KOPT-K1 (cell line): ENCODE measurements at regions not wholly inside any gene's neighbourhood (a gene's known extent, or its start where the extent isn't known, plus 50 kb on each side); places are given as distances from the start of the nearest gene placed in this dataset.

Experiments
- H3K27ac ChIP-seq: fragments of 200-600 bp; sonication (generic); 2 replicates; pipeline ENCODE4 v1.5.1; 2016; ENCODE audit warnings: antibody characterized with exemption, mild to moderate bottlenecking, low read depth, low read length; ENCODE audit not compliant: poor library complexity, severe bottlenecking
- H3K36me3 ChIP-seq: fragments of 200-600 bp; sonication (generic); 2 replicates; pipeline ENCODE4 v1.5.1; 2017; ENCODE audit warnings: antibody characterized with exemption, mild to moderate bottlenecking, low read length, moderate library complexity; ENCODE audit not compliant: insufficient read depth
- H3K9me3 ChIP-seq: fragments of 200-600 bp; sonication (generic); 2 replicates; pipeline ENCODE4 v1.5.1; 2017; ENCODE audit warnings: antibody characterized with exemption, low read length, mild to moderate bottlenecking; ENCODE audit not compliant: insufficient read depth, poor library complexity, severe bottlenecking

DNA sequence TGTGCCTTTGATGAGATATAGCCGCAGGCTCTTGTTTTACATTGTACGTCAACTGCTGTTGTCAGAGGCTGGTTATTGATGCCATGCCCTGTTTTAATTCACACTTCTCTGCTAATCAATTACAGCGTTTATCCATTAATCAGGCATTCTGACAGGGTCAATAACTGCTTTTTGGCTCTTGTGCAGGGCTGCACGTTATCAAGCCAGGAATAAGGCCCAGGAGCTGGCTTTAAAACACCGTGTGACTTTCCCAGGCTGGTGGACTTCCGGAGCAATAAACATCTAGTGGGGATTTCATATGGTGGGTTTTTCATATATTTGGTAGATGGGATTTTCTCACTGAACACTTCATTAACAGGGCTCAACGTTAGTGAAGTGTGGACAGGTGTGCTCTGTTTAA lies 221.7 kb downstream of the TM9SF2 start:
- no peaks in the 10 kb centered on the region for H3K9me3 ChIP-seq
- no peak overlapping the region for H3K27ac ChIP-seq
- H3K36me3 ChIP-seq: no peaks in the 10 kb centered on the region

DNA sequence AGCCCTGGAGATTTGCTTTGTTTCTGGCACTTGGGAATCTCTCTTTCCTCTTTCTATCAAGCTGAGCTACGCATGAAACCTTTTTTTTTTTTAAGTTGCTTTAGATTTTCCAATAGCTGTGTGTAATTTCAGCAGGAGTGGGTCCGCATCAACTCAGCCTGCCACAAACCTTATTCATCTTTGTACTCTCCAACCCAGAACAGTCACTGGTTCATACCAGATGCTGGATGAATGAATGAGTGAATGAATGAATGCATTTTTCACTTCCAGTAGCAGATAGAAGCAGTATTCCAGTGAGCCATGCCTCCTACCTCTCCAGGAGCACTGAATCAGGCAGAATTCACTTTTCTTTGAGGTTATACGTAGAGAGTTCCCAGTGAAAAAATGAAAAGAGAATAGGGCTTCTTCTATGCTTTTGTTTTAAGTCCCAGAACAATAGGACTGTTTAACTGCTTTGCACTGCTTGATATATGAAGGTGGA lies 221.1 kb downstream of the TM9SF2 start:
- no peak overlapping the region for H3K27ac ChIP-seq
- no peaks in the 10 kb centered on the region for H3K9me3 ChIP-seq
- H3K36me3 ChIP-seq: no peaks in the 10 kb centered on the region

DNA sequence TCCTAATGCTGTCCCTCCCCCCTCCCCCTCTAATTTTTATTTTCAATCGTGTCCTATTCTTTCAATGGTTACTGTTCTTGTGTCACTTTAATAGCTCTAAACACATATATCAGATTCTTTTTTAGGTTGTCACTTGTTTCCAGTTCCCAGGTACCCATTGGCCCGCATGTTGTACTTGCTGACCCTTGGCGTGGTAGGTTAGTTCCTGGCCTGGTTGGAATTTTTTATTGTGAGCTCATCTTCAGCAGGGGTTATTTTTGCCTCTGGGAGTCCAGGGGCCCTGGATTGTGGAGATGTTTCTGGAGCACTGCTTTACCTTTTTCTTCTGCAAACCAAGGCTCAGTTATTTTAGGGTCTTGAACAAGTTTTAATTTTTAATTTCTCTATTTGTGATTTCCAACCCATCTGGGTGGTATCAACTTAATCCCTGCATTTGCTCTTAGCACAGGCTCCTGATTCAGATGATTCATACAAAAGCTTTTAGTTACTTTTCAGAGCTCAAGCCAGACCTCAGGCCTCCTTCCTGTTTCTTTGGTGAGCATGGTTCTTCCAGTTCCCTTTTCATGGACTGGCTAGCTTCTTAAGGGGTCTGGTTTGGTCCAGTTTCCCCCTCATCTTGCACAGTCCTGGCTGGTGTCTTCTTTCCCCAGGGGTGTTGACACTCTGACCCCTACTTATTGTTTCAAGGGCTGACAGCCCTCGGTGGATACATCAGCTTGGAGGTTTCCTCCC lies 220.5 kb downstream of the TM9SF2 start:
- Histone ChIP-seq H3K27ac (no peak overlapping the region), H3K36me3 (no peaks in the 10 kb centered on the region)

DNA sequence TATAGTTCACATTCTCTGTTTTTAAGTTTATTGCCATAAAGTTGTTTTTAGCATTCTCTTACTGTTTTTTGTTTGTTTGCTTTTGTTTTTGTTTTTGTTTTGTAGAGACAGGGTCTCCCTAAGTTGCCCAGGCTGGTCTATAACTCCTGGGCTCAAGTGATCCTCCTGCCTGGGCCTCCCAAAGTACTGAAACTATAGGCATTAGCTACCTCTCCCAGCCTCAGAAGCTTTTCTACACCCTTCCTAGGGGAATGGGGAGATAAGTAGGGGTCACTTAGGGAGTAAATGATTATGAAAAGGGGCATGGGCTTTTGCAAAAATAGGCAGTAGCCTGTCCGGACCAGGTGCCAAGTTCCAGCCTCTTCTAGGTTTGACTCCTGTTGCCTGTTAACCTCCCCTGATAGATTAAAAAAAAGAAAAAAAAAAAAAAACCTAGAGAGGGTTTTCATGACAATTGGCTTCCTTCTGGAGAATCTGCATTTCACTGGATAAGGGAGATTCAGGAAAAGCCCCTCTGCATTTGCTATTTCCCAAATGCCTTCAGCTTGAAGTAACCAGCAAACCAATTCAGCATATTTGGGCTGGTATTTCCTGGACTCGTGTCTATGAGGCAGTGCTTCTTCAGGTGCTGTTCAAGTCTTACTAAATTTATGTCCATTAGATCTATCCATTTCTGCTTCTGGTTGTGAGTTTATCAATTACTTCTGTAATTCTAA lies 216.8 kb downstream of the TM9SF2 start:
- Histone ChIP-seq H3K27ac (no peak overlapping the region), H3K9me3 (no peaks in the 10 kb centered on the region), H3K36me3 (no peaks in the 10 kb centered on the region)

More for the DNA sequence above, 220.5 kb downstream of the TM9SF2 start:
- no peaks in the 10 kb centered on the region for H3K9me3 ChIP-seq

DNA sequence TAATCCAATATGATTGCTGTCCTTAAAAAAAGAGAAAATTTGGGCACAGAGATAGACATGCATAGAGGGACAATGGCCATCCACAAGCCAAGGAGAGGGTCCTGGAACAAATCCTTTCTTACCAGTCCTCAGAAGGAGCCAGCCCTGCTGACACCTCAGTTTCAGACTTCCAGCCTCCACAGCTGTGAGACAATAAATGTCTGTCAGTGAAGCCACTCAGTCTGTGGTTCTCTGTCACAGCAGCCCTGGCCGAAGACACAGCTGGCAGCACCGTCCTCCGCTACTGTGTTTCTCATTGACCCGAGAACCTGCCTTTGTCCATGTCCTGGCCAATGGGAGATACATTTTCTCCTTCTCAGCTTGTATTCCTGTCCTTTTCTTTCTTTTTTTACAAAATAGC lies 207.9 kb downstream of the TM9SF2 start:
- no peaks in the 10 kb centered on the region for H3K9me3 ChIP-seq
- H3K27ac ChIP-seq: no peak overlapping the region
- no peaks in the 10 kb centered on the region for H3K36me3 ChIP-seq

DNA sequence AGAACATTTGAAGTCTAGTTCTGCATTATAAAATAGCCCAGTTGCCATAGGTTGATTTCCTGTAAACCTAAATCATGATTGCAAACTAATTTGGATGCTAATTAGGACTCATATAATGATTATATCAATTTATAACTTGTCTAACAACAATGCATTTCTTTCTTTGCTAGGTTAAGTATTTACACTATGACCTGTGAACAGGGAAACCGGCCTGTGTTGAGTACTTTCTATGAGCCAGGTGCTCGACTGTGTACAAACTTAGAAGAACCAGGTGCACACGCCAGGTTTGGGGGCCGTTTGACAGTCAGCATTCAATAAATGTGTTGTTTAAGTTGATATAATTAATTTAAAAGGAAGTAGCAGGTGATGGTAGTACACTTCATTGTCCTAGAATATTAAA lies 203.1 kb downstream of the TM9SF2 start:
- Histone ChIP-seq H3K9me3 (no peaks in the 10 kb centered on the region), H3K36me3 (no peaks in the 10 kb centered on the region), H3K27ac (no peak overlapping the region)

DNA sequence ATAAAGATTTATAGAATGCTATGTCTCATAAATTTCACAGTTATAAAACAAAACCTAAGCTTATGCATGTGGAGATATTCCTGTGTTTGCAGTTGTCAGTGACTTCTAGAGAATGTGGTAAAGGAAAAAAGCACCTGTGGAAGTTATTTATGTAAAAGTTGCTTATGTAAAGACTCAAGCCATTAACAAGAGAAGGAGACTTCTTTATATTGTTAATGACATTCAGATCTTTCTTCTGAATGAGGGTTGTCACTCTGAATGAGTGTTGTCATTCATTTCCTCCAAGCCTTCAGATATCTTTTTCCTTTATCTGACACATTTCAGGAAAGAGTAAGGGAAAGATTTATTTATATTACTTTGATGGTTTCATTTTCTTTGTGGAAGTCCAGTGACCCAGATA lies 202.6 kb downstream of the TM9SF2 start:
- H3K36me3 ChIP-seq: no peaks in the 10 kb centered on the region
- no peak overlapping the region for H3K27ac ChIP-seq
- no peaks in the 10 kb centered on the region for H3K9me3 ChIP-seq

DNA sequence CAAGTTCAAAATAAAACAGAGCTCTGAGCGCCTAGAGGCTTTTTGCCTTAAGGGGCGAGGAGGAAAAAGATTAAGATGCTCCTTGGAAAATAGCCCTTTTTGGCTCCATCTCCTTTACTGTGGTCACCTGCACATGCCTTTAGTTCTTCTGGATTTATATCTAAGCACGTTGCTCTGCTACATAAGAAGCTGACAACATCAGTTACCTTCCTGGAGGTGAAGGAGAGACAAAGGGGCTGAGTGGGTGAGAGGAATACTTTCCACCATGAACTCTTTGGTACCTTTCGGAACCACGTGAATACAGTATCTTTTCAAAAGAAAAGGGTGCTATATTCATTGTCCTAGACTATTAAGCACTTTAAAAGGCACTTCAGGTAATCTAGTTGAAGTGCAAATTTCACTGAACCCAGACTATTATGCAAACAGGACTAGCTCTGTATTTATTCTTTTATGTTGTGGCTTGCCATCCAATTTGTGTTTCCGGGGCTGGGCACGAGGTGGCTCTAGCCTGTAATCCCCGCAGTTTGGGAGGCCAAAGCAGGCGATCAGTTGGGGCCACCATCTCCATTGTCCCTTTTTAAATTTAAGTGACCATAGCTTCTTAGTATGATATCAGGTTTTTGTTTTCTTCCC lies 201.5 kb downstream of the TM9SF2 start:
- no peaks in the 10 kb centered on the region for H3K36me3 ChIP-seq
- H3K9me3 ChIP-seq: no peaks in the 10 kb centered on the region
- no peak overlapping the region for H3K27ac ChIP-seq

DNA sequence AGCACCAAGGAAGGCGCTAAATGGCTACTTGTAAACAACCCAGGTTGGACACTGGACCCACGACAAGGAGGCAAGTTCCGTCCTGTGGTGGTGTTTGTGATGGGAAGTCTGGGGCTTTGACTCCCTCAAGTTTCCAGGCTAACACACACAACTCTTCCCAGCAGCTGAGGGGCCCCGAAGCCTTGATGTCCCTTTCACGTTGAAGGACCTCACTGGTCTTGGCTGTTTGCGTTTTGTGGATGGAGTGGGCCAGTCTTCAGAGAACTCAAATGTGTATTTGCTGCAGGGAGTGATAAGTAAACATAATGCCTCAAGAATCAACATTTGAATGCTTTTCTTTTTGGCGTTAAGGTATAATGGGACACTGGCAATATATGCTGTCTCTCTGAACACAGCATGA lies 199.2 kb downstream of the TM9SF2 start:
- Histone ChIP-seq H3K9me3 (no peaks in the 10 kb centered on the region), H3K36me3 (no peaks in the 10 kb centered on the region), H3K27ac (no peak overlapping the region)

DNA sequence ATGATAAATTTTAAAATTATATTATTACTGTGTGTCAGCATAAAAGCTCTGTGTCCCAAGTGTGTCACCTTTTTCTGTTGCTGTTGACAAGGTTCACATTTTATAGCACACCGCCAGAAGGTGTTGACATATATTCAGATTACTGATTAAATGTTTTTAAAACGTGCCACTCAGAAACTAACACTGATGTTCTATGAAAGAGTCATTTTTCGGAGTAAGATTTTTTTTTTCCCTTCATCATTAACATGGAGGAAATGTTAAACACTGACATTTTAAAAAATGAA lies 197.5 kb downstream of the TM9SF2 start:
- no peaks in the 10 kb centered on the region for H3K36me3 ChIP-seq
- H3K27ac ChIP-seq: no peak overlapping the region
- no peaks in the 10 kb centered on the region for H3K9me3 ChIP-seq

DNA sequence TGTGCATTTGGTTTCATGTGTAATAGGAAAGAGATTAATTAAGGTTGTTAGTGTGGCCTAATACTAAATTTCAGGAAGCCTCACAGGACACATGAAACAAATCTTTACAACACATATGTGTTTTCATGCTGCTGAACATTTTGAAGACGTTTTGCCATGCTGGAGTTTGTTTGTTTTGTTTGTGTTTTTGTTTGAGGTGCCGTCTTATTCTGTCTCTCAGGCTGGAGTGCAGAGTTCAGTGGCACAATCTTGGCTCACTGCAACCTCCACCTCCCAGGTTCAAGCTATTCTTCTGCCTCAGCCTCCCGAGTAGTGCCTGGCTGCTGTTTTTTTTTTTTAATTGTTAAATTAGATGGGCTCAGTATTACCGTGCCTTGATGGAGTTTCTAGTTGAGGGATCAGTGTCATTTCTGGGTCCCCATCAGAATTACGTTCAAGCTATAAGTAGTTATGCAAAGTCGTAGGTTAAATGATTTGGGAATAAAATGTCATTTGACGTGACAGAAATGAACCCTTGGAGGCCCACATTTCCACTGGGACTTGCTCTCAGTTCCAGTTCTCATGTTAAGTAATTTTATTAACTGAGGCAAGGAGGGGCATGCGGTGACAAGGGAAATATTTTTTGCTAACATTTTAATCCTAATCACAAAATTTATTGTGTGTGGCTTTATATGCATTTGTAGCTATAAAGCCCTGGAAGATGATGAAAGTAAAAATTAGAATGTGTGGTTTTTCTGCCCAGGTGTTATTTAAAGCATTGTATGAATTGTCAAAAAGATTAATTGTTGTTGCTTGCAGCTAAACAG lies 196.9 kb downstream of the TM9SF2 start:
- Histone ChIP-seq H3K36me3 (no peaks in the 10 kb centered on the region), H3K9me3 (no peaks in the 10 kb centered on the region), H3K27ac (no peak overlapping the region)

DNA sequence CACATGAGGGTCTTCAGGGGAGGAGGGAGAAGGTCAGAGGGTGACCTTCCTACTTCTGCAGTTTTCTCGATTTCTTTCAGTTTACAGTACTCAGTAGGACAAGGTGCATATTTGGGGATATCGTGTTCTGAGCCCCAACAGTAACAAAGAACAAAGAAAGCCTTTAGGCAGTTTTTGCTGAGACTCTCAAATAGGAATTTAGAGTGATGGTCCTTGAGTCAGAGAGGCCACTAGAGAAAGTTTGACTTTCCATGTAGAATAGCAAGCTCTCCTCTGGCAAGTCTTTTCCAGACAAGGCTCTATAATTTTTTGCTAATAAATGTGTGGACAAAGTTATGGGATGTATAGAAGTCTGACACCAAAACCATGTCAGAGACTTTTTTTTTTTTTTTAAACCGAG lies 194.6 kb downstream of the TM9SF2 start:
- Histone ChIP-seq H3K36me3 (no peaks in the 10 kb centered on the region), H3K9me3 (no peaks in the 10 kb centered on the region), H3K27ac (no peak overlapping the region)

DNA sequence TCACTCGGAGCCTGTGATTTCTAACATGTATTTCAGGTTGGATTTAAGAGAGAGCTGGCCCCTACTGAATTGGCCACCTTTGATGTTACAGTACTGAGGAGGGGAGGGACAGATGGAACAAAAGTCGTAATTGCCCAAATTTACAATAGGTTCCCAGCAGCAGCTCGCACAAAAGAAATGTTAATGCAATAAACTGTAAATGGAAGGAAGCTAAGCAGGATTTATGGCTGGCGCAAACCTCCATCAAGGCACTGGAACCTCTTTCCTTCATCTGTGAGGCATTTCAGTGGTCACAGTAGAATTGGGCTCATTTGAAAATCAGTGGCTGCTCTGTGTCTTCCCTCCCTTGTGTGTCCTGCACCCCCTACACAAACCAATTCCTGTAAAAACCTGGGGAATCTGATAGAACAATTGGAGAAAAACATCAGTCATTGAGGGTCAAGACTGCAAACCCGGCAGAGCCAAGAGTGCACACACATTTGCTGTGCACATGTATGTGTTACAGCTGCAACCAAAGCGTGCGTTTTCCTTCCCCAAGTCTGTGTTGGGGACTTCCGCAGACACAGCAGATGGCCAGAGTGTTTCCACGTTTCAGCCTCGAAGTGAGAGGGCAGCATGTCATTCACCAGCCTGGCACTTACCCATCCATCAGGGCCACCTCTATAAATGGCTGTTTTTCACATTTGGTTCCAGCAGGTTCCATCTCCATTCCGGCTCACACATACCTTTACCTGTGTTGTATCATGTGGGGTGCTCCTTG lies 192.8 kb downstream of the TM9SF2 start:
- no peaks in the 10 kb centered on the region for H3K9me3 ChIP-seq
- H3K36me3 ChIP-seq: no peaks in the 10 kb centered on the region
- no peak overlapping the region for H3K27ac ChIP-seq

DNA sequence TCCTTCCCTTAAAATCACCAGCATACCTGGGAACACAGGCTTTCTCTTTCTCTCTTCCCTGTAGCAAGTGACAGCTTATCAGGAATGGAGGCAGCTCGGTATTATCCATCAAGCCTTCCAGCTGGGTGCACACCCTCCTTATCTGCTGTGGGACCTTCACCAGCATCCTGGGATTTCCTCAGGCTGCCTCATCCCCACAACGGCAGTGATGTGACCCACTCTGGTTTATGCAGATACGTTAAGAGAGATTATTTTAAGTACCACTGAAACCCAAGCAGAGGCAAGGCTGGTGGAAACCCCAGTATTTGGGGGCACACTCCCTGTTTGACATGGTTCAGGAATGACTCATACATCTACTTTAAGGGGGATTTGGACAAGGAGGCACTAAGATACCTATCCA lies 192.1 kb downstream of the TM9SF2 start:
- no peak overlapping the region for H3K27ac ChIP-seq
- no peaks in the 10 kb centered on the region for H3K36me3 ChIP-seq
- no peaks in the 10 kb centered on the region for H3K9me3 ChIP-seq
